Stimulated activated CD4-positive, alpha-beta T cell treated with anti-CD3 and anti-CD28 coated beads, Interleukin-2, amount 100 ng/mL, for 24 hours (primary cell): ENCODE measurements at regions not wholly inside any gene's neighbourhood (a gene's known extent, or its start where the extent isn't known, plus 50 kb on each side); places are given as distances from the start of the nearest gene placed in this dataset.
"Not testable (repeated sequence)": the region's sequence is repeated elsewhere in the genome, so short reads cannot be mapped to it uniquely, and the experiment has no call there.

ENCODE experiments used
- DNase-seq, 2 donors: peaks; one replicate each; pipeline ENCODE4 v3.0.0-alpha.2; 2020

DNA sequence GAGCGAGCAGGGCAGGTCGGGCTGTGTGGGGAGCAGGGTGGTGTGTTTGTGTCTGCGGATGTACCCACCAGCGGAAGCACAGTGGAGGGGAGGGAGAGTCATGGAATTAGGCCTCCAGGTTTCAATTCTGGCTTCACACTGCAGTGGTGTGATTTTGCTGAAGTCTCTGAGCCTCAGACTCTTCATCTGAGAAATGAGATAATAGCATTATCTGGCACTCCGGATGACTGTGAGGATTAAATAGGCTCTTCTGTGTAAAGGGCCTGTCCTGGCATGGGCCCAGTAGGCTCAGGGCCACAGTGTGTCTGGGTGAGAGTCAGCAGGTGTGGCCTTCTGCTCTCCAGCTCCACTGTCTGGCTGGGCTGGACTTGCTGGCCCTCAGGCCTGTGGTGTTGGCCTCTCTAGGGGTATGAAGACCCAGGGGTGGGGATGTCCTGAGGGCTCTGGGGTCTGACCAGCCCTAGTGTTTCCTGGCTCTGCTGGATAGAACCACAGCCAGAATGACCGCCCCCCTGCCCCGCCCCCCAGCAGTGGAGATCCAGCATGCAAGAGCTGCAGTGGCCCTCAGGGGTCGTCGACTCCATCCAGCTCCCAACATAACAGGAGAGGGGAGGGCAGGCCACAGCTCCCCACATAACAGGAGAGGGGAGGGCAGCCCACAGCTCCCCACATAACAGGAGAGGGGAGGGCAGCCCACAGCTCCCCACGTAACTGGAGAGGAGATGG, 178.6 kb downstream of the RPS24 start:
- DNase-seq: no peak

DNA sequence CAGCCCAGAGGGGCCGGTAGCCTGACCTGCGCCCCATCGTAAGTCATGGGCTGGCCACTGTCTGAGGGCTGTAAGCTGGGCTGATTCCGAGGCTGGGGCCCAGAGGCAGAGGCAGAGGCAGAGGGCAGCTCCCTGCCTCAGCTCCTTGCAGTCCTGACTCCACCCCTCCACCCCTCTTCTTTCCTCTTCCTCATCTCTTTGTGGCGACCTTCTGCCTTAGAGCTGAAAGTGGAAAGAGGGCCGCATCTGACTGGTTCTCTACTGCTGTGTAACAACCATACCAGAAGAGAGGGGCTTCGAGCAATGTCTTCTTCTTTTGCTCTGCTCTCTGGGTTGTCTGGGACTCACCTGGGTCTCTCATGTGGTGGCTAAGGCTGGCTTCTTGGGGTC, 179.1 kb downstream of the RPS24 start:
- DNase-seq: no peak

DNA sequence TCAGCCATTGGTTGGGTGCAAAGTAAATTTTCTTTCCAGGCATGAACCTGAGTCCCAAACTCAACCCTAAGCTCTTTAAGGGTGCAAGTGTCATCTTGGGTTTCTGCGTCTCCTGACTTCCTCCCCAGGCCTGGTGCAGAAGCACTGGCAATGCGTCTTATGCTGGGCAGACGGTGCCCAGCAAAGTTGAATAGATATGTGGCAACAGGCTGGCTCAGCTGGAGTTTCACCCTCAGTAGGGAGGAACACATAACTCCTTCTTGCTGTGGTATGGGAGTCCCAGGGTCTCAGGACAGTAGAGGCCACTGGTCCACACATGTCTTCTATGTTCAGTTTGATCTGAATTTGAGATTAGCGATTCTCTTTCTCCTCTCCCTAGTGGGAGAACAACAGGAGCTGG, 181.3 kb downstream of the RPS24 start:
- no peak for DNase-seq

DNA sequence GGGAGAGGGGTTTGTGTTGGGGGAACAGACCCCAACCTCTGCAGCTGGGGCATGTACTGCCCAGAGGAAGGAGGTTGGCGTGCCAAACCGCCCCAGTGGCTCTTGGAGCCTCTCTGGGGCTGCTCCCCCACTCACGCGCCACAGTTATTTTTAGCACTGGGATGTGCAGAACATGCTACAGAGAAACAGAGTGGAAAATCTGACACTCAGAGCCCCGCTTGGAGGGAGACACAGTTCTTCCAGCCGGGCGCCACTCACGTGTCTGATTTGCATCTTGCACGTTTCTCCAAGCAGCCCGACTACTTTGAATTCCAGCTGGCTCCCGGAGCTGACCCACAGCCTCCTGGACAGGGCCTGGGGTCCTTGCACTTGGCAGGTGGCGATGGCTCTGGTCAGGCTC, 182.0 kb downstream of the RPS24 start:
- DNase-seq: peak in 1 of 2 donors; percentile 39

DNA sequence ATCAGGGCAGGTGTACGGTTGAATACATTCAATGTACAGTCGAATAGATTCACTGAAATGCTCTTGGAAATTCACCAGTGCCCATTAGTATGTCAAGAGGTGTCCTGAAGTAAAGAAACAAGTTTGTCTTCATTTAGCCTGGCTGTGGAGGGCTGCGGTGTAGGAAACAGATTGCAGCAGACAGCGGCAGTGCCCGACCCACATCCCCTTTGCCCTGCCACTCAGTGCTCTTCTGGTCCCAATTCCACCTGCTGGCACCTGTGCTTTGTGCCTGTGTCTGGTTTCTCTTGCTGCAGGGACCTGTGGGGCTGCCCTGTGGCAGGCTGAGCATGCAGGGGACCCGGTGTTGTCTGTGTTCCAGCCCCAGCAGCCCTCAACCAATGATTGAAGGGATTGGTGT, 183.7 kb downstream of the RPS24 start:
- no peak for DNase-seq

DNA sequence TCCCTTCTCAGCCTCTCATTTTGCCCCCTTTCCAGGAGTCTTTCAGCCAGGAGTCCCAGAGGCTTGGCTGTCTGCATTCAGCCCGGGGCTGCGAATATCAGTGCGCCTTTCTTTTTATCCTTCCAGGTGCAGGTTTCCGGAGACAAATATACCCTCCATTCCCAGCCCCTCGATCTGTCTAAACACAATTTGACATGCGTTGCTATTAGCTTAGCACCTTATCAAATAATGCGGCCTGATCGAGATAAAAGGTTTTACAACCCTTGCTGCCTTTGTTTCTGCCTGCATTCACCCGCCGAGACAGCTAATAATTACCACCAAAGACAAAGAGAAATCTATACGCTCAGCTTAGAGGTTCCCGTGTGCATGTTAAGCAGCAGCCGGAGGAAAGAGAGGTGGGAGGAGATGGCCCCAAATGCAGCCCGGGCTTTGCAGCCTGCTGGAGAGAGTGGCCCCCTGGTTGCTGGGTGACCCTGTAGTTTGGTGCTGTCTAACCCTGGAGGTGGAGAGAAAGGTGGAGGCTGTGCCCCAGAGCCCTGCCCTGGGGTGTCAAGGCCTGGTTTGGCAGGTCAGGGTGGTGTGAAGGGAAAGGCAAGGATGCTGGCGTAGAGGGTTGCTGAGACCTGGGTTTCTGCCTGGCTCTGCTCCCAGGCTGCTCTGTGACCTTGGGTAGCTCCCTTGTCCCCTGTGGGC, 185.3 kb downstream of the RPS24 start:
- no peak for DNase-seq

DNA sequence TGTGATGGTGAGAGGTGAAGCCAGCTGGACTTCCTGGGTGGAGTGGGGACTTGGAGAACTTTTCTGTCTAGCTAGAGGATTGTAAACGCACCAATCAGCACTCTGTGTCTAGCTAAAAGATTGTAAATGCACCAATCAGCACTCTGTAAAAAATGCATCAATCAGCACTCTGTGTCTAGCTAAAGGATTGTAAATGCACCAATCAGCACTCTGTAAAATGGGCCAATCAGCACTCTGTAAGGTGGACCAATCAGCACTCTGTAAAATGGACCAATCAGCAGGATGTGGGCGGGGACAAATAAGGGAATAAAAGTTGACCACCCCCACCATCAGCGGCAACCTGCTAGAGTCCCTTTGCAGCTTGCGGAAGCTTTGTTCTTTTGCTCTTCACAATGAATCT, 185.9 kb downstream of the RPS24 start:
- DNase-seq: not testable (repeated sequence)

DNA sequence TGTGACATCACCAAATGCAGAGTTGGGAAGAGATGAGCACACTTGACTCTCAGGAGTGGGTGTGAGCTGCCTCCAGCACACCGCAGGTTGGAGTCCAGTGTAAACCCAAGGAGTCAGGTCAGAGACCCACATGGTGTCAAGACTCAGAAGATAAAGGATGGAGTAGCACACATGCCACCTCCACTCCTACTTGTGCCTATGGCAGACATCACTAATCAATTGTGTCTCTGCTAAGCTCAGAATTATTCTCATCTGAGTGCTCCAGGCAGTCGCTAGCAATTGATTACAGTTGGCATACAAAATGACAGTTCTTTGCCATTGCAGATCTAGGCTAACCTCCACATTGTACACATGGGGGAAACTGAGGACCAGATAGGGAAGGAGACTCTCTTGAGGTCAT, 187.1 kb downstream of the RPS24 start:
- DNase-seq: no peak

DNA sequence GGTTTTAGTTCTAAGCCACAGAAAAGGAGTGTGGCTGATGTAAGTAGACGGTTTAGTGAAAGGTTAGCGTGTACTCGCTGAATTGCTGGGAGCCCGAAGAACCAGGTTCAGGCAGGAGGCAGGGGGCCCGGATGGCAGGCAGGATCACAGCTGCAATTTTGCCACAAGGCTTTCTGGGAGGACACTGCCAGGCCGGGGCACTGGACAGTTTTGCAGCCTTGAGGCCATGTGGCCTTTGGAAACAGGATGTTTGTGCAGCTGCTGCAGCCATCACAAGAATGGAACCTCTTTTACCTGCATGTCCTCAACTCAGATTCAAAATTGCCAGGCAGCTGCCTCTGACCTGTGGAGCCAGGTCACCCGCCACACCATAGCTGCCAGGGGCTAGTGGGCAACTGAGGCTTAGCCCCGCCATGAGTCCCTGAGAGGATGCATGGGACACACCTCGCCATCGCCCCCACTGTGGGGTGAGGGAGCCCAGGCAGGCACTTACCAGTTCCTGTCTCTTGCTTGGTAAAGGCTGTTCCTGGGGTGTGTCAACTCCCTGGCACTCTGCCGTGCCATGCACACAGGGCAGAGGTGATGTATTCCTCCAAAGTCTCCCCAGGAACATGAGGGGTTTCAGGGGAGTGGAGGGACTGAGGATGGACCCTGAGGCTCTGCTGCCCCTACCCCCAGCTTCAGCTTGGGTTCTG, 188.6 kb downstream of the RPS24 start:
- no peak for DNase-seq

DNA sequence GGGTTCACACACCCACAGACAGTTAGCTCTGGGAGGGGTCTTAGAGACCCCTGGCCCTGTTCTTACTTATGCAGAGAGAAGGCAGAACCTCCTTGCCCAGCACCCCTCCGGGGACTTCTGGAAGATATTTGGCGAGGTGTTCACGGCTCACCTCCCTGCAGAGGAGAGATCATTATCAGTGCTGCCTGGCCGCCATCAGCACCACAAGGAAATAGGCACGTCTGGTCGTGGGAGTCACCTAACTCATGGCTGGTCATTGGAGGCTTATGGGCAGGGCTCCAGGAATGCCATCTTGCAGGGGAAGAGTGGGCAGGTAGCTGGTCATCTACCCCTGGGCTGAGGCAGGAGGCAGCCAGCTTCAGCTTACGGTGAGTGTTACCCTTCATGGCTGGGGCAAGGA, 189.4 kb downstream of the RPS24 start:
- no peak for DNase-seq

DNA sequence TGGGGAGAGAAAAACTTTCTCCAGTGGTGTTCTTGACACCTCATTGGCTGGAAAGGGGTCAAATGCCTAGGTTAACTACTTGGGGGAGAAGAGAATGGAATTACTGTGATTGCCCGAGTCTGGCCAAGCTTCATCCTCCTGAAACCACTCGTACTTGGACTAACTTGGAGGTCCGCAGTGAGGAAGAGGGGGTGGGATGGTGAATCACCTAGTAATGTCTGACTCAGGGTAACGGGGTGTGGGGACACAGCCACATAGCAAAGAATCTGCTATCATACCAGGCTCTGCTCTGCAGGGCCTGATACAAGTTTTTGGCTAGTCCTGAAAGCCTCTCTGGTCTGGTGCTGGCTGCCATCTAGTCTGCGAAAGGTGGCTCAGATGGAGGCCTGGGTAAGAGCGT, 190.9 kb downstream of the RPS24 start:
- no peak for DNase-seq

DNA sequence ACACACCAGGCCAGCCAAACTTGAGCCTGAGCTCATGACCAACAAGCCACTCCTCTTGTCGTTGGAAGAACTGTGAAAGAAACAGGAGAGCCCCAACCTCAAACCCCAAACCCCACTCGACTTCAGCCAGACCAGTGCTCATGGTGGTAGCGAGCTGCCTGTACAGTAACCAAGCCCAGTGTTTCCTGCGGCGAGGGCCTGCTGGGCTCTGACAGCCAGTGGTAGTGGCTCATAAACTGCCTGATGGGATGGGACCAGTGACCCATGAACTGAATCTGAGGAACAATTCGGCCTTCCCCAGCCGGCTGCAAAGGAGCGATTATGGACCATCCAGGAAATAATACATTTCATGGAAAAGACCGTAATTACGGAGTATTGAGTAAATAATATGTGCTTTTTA, 191.9 kb downstream of the RPS24 start:
- no peak for DNase-seq

DNA sequence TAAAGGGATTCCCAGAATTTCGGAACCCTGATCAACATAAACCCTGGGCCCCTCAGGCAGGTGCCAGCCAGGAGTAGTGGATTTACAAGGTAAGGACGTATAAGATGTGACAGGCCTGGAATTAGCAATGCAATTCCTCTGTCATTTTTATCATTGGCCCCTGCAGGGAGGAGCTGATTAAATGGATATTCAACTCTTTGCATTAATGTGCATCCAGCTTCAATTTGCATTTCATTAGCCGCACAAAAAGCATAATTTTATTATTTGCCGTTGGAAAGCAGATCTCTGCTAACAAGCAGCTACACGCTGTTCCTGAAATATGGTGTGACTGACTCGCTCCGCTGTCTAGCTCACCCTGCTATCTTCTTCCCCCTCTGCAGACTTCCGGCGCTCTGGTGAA, 195.8 kb downstream of the RPS24 start:
- no peak for DNase-seq

DNA sequence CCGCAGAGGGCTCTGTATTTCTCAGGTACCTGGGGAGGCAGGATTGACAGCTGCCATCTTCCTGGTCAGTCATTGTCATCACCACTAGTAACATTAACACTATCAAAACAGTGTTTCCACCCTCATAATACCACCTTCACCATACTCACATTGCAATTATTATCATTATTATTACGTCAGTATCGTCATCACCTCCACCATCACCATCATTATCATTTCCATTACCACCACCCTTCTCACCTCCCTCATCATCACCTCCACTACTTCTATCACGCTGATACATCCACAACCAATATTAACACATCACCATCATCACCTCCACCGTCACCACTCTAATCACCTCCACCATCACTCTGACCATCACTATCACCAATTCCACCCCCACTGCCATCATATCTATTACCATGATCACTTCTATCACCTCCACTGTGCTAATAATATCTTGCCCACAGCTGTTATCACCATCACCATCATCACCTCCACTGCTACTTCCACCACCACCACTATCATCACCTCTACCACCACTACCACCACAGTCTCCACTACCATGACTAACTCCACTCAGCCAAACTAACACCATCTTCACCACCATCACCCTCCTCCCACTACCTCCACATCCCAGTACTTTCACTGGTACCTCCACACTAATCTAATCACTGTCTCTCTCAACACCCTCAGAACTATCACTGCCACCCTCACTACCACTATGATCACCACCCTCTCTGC, 196.4 kb downstream of the RPS24 start:
- DNase-seq: no peak

DNA sequence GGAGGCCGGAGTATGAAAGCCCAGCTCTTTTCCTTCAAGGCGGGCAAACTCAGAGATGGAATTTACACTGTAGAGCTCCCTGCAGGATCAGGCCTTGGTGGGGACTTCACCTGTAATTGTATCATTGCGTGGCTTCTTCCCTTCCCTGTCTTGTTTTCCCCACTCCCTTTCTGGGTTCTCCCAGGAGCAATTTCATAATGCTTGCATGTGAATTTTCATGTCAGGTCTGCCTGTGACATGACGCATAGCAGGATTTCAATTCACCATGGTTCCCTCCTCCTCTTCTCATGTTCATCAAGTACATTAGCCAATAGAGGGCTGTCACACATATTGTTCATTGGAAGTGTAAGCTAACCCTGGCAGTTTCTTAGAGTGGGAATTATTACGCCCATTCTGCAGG, 197.7 kb downstream of the RPS24 start:
- DNase-seq: no peak

DNA sequence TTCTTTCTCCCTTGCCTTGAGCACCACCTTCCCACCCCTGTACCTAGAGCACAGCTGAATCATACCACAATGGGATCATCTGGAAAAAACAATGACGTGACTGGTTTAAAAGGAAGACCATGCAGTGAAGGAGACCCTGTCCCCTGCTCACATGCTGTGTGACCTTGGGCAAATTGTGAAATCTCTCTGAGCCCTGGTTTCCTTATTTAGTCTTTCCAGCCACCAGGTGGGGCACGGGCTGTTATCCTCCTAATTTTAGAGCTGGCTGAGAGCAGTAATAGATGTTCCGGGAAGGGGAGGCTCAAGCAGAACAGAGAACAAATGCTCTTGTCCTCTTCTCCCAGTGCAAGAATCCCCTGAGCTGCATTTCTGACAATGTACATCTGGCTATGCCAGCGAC, 198.3 kb downstream of the RPS24 start:
- DNase-seq: no peak

DNA sequence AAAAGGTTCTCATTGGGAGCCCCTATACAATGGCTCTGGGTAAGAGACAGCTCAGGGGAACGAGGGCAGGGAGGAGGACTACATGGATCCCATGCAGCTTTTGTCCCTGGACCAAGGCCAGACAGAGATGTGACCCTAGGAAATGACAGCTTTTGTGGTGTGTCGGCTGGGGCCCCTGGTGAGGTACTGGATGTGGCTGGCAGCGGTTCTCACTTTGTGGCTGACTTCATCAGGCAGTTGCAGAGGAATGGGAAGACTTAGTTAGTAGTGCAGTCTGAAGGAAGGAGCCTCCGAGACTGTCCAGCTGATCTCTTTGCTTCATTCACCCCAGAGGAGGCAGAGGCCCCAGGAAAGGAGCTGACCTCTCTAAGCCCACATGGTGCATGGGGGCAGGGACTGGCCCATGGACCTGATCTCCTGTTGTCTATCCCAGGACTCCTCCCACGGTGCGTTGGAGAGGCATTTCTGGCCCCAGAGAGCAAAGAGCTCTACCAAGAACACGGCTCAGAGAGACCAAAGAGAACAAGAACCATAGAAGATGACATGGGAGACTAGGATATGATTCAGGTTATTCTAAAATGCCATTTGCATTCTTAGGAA, 202.9 kb downstream of the RPS24 start:
- no peak for DNase-seq

DNA sequence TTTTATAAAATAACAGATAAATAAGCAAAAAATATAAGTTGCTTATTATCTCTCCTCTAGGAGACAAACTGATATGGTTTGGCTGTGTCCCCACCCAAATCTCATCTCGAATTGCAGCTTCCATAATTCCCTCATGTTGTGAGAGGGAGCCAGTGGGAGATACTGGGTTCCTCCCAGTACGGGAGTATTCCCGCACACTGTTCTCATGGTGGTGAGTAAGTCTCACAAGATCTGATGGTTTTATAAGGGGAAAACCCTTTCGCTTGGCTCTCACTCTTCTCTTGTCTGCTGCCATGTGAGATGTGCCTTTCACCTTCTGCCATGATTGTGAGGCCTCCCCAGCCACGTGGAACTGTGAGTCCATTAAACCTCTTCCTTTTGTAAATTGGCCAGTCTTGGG, 204.3 kb downstream of the RPS24 start:
- DNase-seq: not testable (repeated sequence)

DNA sequence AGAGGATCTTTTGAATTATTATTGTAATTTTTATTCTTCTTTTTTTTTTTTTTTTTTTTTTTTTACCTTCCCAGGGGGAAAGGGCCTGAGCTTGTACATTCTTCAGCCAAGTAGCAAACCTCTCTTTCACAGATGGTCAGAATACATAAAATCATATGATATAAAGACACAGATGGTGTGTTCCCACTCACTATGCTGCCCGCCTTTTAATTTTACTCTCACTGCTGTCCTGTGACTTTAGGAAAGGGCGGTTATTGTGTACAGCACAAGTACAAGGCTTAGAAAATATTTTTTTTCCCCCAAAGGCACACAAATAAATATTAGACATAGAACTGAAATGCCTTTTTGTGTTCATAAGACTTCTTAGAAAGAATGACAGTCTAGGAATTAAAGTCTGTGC, 213.6 kb downstream of the RPS24 start:
- no peak for DNase-seq

DNA sequence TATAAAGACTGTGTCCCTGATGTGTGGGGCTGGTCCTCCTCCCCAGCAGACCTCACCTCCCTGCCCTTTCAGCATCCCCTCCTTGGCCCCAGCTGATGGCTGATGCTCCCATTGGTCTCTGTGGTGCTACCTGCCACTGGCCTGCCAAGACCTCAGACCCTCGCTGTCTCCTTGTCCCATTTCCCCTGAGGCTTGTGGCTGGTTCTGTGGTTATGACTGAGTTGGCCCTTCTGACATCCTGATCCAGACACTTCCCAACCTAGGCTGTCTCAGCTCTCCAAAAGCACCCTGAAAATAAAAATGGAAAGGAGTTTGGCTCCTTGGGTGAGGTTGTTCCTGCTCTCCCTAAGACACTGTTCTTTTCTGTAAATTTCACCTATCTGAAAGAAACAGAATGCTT, 214.2 kb downstream of the RPS24 start:
- DNase-seq: no peak

DNA sequence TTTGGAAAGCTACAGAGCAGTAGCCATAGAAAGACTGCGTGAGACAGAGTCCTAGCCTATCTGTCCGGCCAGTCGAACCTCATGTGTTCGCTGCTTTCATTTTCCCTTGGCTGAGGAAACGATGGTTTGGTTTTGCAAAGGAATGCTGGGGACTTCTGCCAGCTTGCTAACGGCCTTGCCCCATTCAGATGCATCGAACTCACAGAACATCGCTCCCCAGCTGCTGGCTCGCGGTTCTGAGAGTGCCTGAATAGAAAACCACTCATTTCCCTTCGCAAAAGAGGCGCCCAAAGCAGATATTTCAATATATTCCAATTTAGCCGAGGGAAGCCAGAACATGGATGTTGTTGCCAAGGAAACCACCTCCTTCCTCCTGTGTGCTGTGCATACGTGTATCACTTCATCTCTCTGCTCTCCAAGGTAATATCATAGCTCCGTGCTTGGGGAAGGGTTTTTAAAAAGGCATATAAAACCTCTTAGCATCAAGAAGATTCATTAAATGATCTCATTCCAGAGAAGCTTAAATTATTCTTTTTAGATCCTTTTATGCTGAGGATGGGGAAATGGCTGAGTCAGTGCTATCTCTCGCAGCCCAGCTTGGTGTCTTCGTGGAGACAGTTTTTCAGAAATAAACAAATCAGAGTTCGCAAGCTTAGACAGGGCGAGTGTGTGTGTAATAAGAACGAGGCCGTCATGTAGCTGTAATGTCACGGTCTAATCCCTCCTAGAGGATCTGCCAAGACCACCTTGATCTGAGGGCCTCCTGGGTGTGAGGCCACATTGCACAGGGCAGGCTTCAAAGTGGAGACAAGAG, 215.2 kb downstream of the RPS24 start:
- no peak for DNase-seq

DNA sequence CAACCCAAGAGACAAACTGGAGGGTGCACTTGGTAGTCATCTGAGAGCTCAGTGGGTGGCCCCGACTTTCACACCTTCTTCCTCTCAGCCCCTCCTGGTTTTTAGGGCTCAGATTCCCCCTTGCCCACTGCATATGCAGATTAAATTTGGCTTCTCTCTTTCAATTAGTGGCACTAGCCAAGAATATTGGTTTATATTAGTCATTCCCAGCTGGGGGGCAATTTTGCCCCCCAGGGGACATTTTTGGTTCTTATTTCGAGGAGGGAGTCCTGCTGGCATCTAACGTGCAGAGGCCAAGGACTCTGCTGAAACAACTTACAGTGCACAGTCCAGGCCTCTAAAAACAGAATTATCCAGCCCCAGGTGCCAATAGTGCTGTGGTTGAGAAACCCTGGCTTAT, 216.0 kb downstream of the RPS24 start:
- DNase-seq: no peak
